Left ventricle myocardium inferior (tissue), 1 donor: ENCODE measurements at regions not wholly inside any gene's neighbourhood (a gene's known extent, or its start where the extent isn't known, plus 50 kb on each side); places are given as distances from the start of the nearest gene placed in this dataset.
"Not testable (repeated sequence)": the region's sequence is repeated elsewhere in the genome, so short reads cannot be mapped to it uniquely, and the experiment has no call there.

Source experiments
- DNase-seq: peaks from one replicate; pipeline ENCODE4 v3.0.0-alpha.2; 2020
- H3K27ac ChIP-seq: fragments of 200-600 bp; replicated peaks from 2 replicates; pipeline ENCODE4 v1.8.0; 2021
- H3K27me3 ChIP-seq: fragments of 200-600 bp; 2 replicates; pipeline ENCODE4 v1.8.0; 2021; ENCODE audit warnings: low read depth
- H3K36me3 ChIP-seq: fragments of 200-600 bp; 2 replicates; pipeline ENCODE4 v1.8.0; 2021
- H3K4me1 ChIP-seq: fragments of 200-600 bp; 2 replicates; pipeline ENCODE4 v1.8.0; 2021
- H3K4me3 ChIP-seq: fragments of 200-600 bp; 2 replicates; pipeline ENCODE4 v1.8.0; 2021; ENCODE audit warnings: mild to moderate bottlenecking, moderate library complexity
- H3K9me3 ChIP-seq: fragments of 200-600 bp; replicated peaks from 2 replicates; pipeline ENCODE4 v1.8.0; 2021
- CTCF ChIP-seq: fragments of 200-600 bp; IDR thresholded peaks from 2 replicates; pipeline ENCODE4 v1.8.0; 2021; ENCODE audit warnings: antibody characterized with exemption, mild to moderate bottlenecking, borderline replicate concordance
- intact Hi-C: fragments of 100-400 bp; cut with micrococcal nuclease; formaldehyde crosslinking; loops from one replicate; pipeline ENCODE4 v1.11.0; 2022
- donor health status: DM: no; HTN: yes; CAD: no; lungs with severe emphysema.

GRCh38 chr3:81989274-81989673, 227.8 kb upstream of the GBE1 start:
- no peaks in the 10 kb centered on the region for H3K4me1 ChIP-seq
- H3K27me3 ChIP-seq, result no peaks in the 10 kb centered on the region
- H3K36me3 ChIP-seq, result no peaks in the 10 kb centered on the region
- no peak overlapping the region for H3K4me3 ChIP-seq
- TF ChIP-seq CTCF, result no peak
- intact Hi-C loops, result no loop called here
- H3K9me3 ChIP-seq, result no peaks in the 10 kb centered on the region
- no peak overlapping the region for H3K27ac ChIP-seq
- no peak for DNase-seq

GRCh38 chr3:81987412-81987811, 226.0 kb upstream of the GBE1 start:
- H3K4me3 ChIP-seq, intact Hi-C loops, H3K36me3 ChIP-seq, H3K9me3 ChIP-seq, H3K4me1 ChIP-seq, H3K27ac ChIP-seq, DNase-seq, H3K27me3 ChIP-seq: not testable (repeated sequence)

- Histone ChIP-seq H3K36me3 (no peaks in the 10 kb centered on the region), H3K27ac (no peak overlapping the region), H3K27me3 (no peaks in the 10 kb centered on the region), H3K9me3 (no peaks in the 10 kb centered on the region), H3K4me1 (no peaks in the 10 kb centered on the region), H3K4me3 (no peak overlapping the region)
- intact Hi-C loops, result no loop called here
- no peak for DNase-seq
- TF ChIP-seq CTCF, result no peak
These were observed 224.7 kb upstream of the GBE1 start for GRCh38 chr3:81985996-81986723.

- DNase-seq, result no peak
- intact Hi-C loops, result no loop called here
- H3K36me3 ChIP-seq, result no peaks in the 10 kb centered on the region
- no peaks in the 10 kb centered on the region for H3K9me3 ChIP-seq
- no peak overlapping the region for H3K27ac ChIP-seq
- no peak for TF ChIP-seq CTCF
- no peak overlapping the region for H3K4me3 ChIP-seq
- H3K4me1 ChIP-seq, result no peaks in the 10 kb centered on the region
- no peaks in the 10 kb centered on the region for H3K27me3 ChIP-seq
These were observed 221.9 kb upstream of the GBE1 start for GRCh38 chr3:81983382-81983781.

- no peaks in the 10 kb centered on the region for H3K9me3 ChIP-seq
- DNase-seq, result no peak
- intact Hi-C loops, result no loop called here
- no peak overlapping the region for H3K4me3 ChIP-seq
- TF ChIP-seq CTCF, result no peak
- H3K27me3 ChIP-seq, result no peaks in the 10 kb centered on the region
- H3K27ac ChIP-seq, result no peak overlapping the region
- H3K36me3 ChIP-seq, result no peaks in the 10 kb centered on the region
- no peaks in the 10 kb centered on the region for H3K4me1 ChIP-seq
These were observed 219.4 kb upstream of the GBE1 start for GRCh38 chr3:81980596-81981494.

DNA sequence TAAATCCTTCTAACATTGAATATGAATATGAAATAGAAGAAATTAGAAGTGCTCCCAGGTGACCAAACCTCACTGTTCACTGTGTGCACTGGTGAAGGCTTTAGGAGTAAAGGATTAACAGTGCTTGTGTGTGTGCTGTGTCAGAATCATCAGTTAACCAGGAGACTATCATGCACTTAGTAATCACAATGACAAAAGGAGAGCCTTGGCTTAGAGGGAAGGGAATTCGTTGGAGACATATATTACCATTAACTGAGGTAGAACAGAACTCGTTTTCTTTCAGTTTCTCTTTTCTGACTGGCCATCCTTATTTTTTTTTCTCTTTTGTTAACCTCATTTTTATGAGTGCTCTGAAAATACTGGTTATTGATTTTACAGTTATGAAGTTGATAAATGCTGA, 213.3 kb upstream of the GBE1 start:
- Histone ChIP-seq H3K36me3 (no peaks in the 10 kb centered on the region), H3K4me1 (no peaks in the 10 kb centered on the region), H3K9me3 (peaks cover 8% of the 10 kb centered on the region), H3K27ac (no peak overlapping the region), H3K27me3 (no peaks in the 10 kb centered on the region), H3K4me3 (no peak overlapping the region)
- TF ChIP-seq CTCF, result no peak
- DNase-seq, result no peak
- intact Hi-C loops, result no loop called here
